ENCODE measurements at regions not wholly inside any gene's neighbourhood (a gene's known extent, or its start where the extent isn't known, plus 50 kb on each side); places are given as distances from the start of the nearest gene placed in this dataset.
"Not testable (repeated sequence)": the region's sequence is repeated elsewhere in the genome, so short reads cannot be mapped to it uniquely, and the experiment has no call there.

GRCh38 chr5:99470636-99471035, 541.8 kb upstream of the CHD1 start:
- not testable (repeated sequence) for H3K9me3 Mint-ChIP-seq; H3K4me1 Mint-ChIP-seq (ENCODE audit: low read depth); H3K36me3 Mint-ChIP-seq (ENCODE audit: low read depth); H3K4me3 Mint-ChIP-seq; H3K27me3 Mint-ChIP-seq; H3K27ac Mint-ChIP-seq

GRCh38 chr5:99460701-99461100, 531.9 kb upstream of the CHD1 start:
- Mint-ChIP-seq H3K4me1 (ENCODE audit: low read depth) (no peaks in the 10 kb centered on the region), H3K4me3 (no peak overlapping the region), H3K36me3 (ENCODE audit: low read depth) (no peaks in the 10 kb centered on the region), H3K9me3 (no peaks in the 10 kb centered on the region), H3K27me3 (no peaks in the 10 kb centered on the region), H3K27ac (no peak overlapping the region)

GRCh38 chr5:99453196-99453595, 524.4 kb upstream of the CHD1 start:
- Mint-ChIP-seq H3K4me3 (no peak overlapping the region), H3K9me3 (no peaks in the 10 kb centered on the region), H3K4me1 (ENCODE audit: low read depth) (no peaks in the 10 kb centered on the region), H3K36me3 (ENCODE audit: low read depth) (no peaks in the 10 kb centered on the region), H3K27ac (no peak overlapping the region), H3K27me3 (no peaks in the 10 kb centered on the region)

GRCh38 chr5:99449786-99450185, 521.0 kb upstream of the CHD1 start:
- no peaks in the 10 kb centered on the region for H3K9me3 Mint-ChIP-seq
- no peaks in the 10 kb centered on the region for H3K36me3 Mint-ChIP-seq (ENCODE audit: low read depth)
- H3K27me3 Mint-ChIP-seq: no peaks in the 10 kb centered on the region
- H3K4me1 Mint-ChIP-seq (ENCODE audit: low read depth): no peaks in the 10 kb centered on the region
- H3K27ac Mint-ChIP-seq: no peak overlapping the region
- no peak overlapping the region for H3K4me3 Mint-ChIP-seq

GRCh38 chr5:99445805-99446204, 517.0 kb upstream of the CHD1 start:
- Mint-ChIP-seq H3K27ac (no peak overlapping the region), H3K36me3 (ENCODE audit: low read depth) (no peaks in the 10 kb centered on the region), H3K4me1 (ENCODE audit: low read depth) (no peaks in the 10 kb centered on the region), H3K9me3 (no peaks in the 10 kb centered on the region), H3K27me3 (no peaks in the 10 kb centered on the region), H3K4me3 (no peak overlapping the region)

GRCh38 chr5:99441235-99441634, 512.4 kb upstream of the CHD1 start:
- Mint-ChIP-seq H3K27me3 (no peaks in the 10 kb centered on the region), H3K36me3 (ENCODE audit: low read depth) (no peaks in the 10 kb centered on the region), H3K4me1 (ENCODE audit: low read depth) (no peaks in the 10 kb centered on the region), H3K4me3 (no peak overlapping the region), H3K9me3 (no peaks in the 10 kb centered on the region), H3K27ac (no peak overlapping the region)

GRCh38 chr5:99438619-99439018, 509.8 kb upstream of the CHD1 start:
- H3K4me1 Mint-ChIP-seq (ENCODE audit: low read depth): no peaks in the 10 kb centered on the region
- H3K27me3 Mint-ChIP-seq: no peaks in the 10 kb centered on the region
- no peaks in the 10 kb centered on the region for H3K36me3 Mint-ChIP-seq (ENCODE audit: low read depth)
- H3K27ac Mint-ChIP-seq: no peak overlapping the region
- no peaks in the 10 kb centered on the region for H3K9me3 Mint-ChIP-seq
- no peak overlapping the region for H3K4me3 Mint-ChIP-seq

- Mint-ChIP-seq H3K36me3 (ENCODE audit: low read depth) (no peaks in the 10 kb centered on the region), H3K9me3 (no peaks in the 10 kb centered on the region)
These were observed 509.2 kb upstream of the CHD1 start for GRCh38 chr5:99437986-99438385.

GRCh38 chr5:99423396-99423795, 494.6 kb upstream of the CHD1 start:
- H3K27ac Mint-ChIP-seq; H3K36me3 Mint-ChIP-seq (ENCODE audit: low read depth); H3K9me3 Mint-ChIP-seq; H3K27me3 Mint-ChIP-seq; H3K4me3 Mint-ChIP-seq; H3K4me1 Mint-ChIP-seq (ENCODE audit: low read depth): not testable (repeated sequence)

More at GRCh38 chr5:99437986-99438385, 509.2 kb upstream of the CHD1 start:
- no peak overlapping the region for H3K4me3 Mint-ChIP-seq
- H3K4me1 Mint-ChIP-seq (ENCODE audit: low read depth): no peaks in the 10 kb centered on the region
- no peaks in the 10 kb centered on the region for H3K27me3 Mint-ChIP-seq
- H3K27ac Mint-ChIP-seq: no peak overlapping the region

GRCh38 chr5:99418640-99419039, 489.8 kb upstream of the CHD1 start:
- not testable (repeated sequence) for H3K27ac Mint-ChIP-seq; H3K36me3 Mint-ChIP-seq (ENCODE audit: low read depth); H3K4me1 Mint-ChIP-seq (ENCODE audit: low read depth); H3K4me3 Mint-ChIP-seq; H3K9me3 Mint-ChIP-seq; H3K27me3 Mint-ChIP-seq

GRCh38 chr5:99410386-99410785, 481.6 kb upstream of the CHD1 start:
- not testable (repeated sequence) for H3K27ac Mint-ChIP-seq; H3K4me1 Mint-ChIP-seq (ENCODE audit: low read depth); H3K27me3 Mint-ChIP-seq; H3K36me3 Mint-ChIP-seq (ENCODE audit: low read depth); H3K9me3 Mint-ChIP-seq; H3K4me3 Mint-ChIP-seq

GRCh38 chr5:99404764-99405302, 476.0 kb upstream of the CHD1 start:
- not testable (repeated sequence) for H3K36me3 Mint-ChIP-seq (ENCODE audit: low read depth); H3K4me1 Mint-ChIP-seq (ENCODE audit: low read depth); H3K27ac Mint-ChIP-seq; H3K27me3 Mint-ChIP-seq; H3K4me3 Mint-ChIP-seq; H3K9me3 Mint-ChIP-seq

- H3K36me3 Mint-ChIP-seq (ENCODE audit: low read depth); H3K27ac Mint-ChIP-seq; H3K9me3 Mint-ChIP-seq; H3K4me1 Mint-ChIP-seq (ENCODE audit: low read depth); H3K27me3 Mint-ChIP-seq; H3K4me3 Mint-ChIP-seq: not testable (repeated sequence)
These were observed 471.8 kb upstream of the CHD1 start for GRCh38 chr5:99400571-99400970.

- H3K4me1 Mint-ChIP-seq (ENCODE audit: low read depth): no peaks in the 10 kb centered on the region
- H3K4me3 Mint-ChIP-seq: no peak overlapping the region
- H3K27ac Mint-ChIP-seq: no peak overlapping the region
- no peaks in the 10 kb centered on the region for H3K9me3 Mint-ChIP-seq
- H3K36me3 Mint-ChIP-seq (ENCODE audit: low read depth): no peaks in the 10 kb centered on the region
- no peaks in the 10 kb centered on the region for H3K27me3 Mint-ChIP-seq
These were observed 470.2 kb upstream of the CHD1 start for GRCh38 chr5:99398976-99399375.

- Mint-ChIP-seq H3K36me3 (ENCODE audit: low read depth) (no peaks in the 10 kb centered on the region), H3K27me3 (no peaks in the 10 kb centered on the region), H3K27ac (no peak overlapping the region), H3K4me3 (no peak overlapping the region), H3K9me3 (peaks cover 11% of the 10 kb centered on the region), H3K4me1 (ENCODE audit: low read depth) (no peaks in the 10 kb centered on the region)
These were observed 457.7 kb upstream of the CHD1 start for GRCh38 chr5:99386406-99387077.

GRCh38 chr5:99379187-99379586, 450.4 kb upstream of the CHD1 start:
- H3K4me3 Mint-ChIP-seq: no peak overlapping the region
- H3K4me1 Mint-ChIP-seq (ENCODE audit: low read depth): no peaks in the 10 kb centered on the region
- no peaks in the 10 kb centered on the region for H3K27me3 Mint-ChIP-seq
- H3K9me3 Mint-ChIP-seq: peaks cover 11% of the 10 kb centered on the region
- no peaks in the 10 kb centered on the region for H3K36me3 Mint-ChIP-seq (ENCODE audit: low read depth)
- no peak overlapping the region for H3K27ac Mint-ChIP-seq

Measured in stimulated activated naive CD8-positive, alpha-beta T cell treated with anti-CD3 and anti-CD28 coated beads, Interleukin-15, Interleukin-2, amounts not matched to agents 100 ng/mL and 50 ng/mL, for 24 hours (primary cell).